ENCODE measurements at regions not wholly inside any gene's neighbourhood (a gene's known extent, or its start where the extent isn't known, plus 50 kb on each side); places are given as distances from the start of the nearest gene placed in this dataset.
"Not testable (repeated sequence)": the region's sequence is repeated elsewhere in the genome, so short reads cannot be mapped to it uniquely, and the experiment has no call there.

DNA sequence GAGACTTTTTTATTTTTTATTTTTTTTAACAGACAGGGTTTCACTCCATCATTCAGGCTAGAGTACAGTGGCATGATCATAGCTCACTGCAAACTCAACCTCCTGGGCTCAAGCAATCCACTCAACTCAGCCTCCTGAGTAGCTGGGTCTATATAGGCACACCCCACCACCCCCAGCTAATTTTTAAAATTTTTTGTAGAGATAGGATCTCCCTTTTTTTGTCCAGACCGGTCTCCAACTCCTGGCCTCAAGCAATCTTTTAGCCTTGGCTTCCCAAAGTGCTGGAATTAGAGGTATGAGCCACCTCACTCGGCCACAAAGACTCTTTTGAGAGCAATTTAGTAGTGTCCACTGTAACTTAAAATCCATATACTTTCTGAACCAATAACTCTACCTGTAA lies 103.3 kb upstream of the DST start:
- no peak for DNase-seq (ENCODE audit: low spot score)

DNA sequence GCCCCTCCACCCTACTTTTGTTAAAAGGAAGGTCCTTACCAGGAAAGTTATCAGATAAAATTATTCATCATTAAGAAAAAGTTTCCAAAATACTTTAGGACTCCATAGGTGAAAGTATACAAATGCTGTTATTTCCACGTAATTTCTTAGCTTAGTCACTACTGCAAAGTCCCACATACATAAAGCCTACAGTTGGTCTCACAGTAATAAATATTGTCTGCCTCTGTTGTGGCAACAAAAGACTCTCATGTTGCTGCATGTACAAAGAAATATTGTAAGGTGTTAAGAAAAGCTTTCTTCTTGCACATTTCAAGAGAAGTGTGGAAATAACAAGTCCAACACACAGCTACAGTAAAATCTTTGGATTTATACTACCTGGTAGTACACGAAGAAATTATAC lies 102.4 kb upstream of the DST start:
- DNase-seq (ENCODE audit: low spot score): no peak

DNA sequence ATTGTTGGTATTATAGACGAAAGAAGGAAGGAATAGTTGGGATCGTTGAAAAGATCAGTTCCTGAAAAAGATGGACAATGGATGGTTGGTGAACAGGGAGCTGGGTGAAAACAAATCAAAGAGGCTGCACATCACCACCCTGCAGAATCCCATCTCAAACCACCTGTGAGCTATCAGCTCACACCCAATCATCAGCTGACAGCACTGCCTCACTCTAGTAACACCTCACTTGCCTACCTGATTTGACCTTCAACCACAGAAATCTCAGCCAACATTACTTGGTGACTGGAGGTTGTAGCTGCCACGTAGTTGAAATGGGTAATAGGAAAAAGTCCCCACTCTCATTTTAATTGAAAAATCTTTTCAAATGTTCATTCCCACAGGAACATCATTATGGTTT lies 101.8 kb upstream of the DST start:
- no peak for DNase-seq (ENCODE audit: low spot score)

DNA sequence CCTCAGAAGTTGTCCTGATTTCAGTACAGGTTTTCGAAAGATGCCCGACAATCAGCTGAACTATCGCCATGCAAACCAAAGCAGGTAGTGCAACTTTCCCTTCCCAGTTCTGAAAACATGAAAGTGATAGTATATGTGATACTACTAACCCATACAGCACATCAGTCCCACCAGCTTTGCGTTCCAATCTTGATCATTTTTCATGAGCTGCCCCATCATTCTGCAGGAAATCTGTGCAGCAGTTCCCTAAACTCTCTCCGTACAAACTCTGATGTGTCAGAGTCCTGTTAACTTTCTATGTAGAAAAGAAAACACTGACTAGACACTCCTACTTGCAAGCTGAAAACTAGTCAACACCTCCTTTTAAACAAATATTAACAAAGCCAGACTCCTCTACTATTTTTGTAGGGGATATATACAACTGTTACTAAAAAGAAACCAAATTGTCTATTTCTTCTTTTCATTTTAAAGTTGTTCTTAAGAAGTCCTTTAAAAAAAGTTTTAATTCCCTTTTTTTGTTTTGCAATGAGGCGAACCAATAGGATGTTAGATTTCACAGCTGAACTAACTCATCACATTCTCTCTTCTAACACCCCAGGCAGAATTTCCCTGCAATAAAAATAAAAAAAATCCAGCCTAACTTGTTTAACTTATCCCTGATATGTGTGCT lies 99.6 kb upstream of the DST start:
- DNase-seq (ENCODE audit: low spot score): no peak

DNA sequence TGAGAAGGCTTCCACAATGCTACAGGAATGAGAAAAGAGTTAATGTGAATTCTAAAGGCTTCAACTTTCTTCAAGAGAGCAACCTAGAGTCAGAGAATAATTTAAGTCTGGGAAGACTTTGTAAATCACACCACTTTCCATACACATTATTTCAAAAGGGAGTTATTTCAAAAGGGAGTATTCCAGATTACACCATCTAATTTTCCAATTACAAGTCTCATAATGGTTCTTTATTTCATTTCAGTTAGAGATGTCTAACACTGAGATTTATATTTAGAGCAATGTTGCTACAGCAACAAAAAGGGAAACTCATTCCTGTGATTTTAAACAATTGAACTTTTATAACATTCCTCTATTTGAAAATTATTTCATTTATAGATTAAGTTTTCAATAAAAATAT lies 98.8 kb upstream of the DST start:
- no peak for DNase-seq (ENCODE audit: low spot score)

DNA sequence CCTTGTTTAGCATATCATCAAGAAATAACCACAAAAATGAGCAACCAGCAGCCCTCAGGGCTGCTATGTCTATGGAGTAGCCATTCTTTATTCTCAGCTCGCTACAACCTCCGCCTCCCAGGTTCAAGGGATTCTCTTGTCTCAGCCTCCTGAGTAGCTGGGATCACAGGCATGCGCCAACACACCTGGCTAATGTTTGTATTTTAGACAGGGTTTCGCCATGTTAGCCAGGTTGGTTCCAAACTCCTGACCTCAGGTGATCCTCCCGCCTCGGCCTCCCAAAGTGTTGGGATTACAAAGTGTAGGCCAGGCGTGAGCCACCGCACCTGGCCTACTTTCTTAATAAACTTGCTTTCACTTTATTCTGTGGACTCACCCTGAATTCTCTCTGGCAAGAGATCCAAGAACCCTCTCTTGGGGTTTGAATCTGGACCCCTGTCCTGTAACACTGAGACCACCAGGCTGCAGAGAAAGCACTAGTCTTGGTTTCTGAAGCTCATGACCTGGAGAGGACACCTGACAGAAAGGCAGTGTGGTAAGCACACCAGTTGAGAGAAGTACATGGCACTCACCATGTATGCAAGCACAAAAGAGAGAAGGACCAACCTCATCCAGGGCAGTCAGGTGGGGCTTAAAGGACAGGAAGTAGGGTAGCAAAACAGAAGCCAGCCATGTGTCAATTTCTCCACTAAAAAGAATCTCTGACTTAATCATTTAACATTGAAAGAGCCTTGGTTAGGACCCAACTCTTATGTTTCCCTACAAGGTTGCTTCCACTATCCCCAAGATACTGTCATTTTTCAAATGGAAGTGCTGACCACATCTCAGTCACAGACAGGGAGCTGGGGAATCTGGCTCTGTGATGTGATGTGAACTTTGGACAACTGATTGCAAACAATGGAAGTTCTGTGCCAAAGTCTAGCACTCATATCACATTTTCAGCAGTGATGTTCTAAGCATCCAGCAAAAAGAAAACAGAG lies 97.4 kb upstream of the DST start:
- DNase-seq (ENCODE audit: low spot score): no peak

DNA sequence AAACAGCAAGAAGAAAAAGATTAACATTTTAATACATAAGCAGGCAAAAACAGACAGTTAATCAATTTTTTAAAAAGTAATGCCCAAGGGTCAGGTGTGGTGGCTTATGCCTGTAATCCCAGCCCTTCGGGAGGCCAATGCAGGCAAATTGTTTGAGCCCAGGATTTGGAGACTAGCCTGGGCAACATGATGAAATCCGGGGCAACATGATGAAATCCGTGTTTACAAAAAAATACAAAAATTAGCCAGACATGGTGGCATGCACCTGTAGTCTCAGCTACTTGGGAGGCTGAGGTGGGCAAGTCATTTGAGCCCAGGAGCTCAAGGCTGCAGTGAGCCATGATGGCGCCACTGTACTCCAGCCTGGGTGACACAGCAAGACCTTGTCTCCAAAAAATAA lies 94.1 kb upstream of the DST start:
- no peak for DNase-seq (ENCODE audit: low spot score)

DNA sequence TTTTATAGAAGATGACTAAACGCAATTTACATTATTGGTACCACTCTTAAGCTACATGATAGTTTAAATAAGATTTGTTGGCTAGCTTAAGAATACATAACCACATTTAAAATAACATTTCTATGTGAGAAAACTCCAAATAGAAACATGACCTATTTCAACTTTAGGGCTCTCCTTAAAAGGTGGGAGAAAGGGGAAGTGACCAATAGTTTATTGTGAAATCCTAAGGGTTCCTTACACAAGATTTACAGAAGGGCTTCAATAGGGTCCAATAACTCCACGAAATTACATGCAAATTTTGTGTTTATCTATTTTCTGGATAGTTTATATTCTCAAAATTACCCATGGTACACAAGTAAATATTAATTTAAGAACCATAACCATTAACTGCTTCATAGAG lies 91.6 kb upstream of the DST start:
- no peak for DNase-seq (ENCODE audit: low spot score)

DNA sequence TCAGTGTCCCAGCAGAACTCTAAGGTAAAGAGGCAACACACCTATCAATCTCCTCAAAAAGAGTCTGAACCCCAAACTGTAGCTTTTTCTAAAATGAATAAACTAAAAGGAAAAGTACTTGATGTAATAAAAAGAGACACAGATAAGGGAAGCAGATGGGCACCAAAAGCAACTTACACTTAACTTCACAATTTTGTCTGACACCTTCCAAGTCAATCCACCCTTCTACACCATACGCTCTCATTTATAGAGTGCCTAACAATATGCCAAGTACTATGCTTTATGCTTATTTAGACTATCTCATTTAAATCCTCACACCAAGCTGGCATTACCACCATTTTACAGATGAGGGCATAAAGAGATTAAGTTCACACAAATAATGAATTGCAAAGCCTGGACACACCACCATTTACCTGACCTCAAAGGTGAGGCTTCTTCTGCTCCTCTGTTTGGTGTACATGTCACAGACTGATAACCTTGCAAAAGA lies 90.6 kb upstream of the DST start:
- DNase-seq (ENCODE audit: low spot score): no peak

DNA sequence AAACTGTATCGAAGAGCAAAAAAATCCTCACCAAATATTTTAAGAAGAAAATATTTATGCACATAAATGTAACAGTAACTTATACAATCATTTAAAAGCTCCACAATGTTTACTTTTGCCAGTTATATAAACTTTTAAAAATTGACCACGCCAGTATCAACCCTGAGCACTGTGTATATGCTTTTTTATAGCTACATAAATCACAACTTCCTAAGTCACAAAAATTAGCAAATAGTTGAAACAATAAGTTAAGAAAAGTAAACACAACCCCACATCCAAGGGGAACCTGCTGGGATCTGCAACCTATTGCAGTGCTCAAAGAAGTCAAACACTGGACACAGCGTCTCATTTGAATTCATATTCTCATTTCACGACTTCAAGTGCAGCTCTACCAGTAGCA lies 89.8 kb upstream of the DST start:
- no peak for DNase-seq (ENCODE audit: low spot score)

DNA sequence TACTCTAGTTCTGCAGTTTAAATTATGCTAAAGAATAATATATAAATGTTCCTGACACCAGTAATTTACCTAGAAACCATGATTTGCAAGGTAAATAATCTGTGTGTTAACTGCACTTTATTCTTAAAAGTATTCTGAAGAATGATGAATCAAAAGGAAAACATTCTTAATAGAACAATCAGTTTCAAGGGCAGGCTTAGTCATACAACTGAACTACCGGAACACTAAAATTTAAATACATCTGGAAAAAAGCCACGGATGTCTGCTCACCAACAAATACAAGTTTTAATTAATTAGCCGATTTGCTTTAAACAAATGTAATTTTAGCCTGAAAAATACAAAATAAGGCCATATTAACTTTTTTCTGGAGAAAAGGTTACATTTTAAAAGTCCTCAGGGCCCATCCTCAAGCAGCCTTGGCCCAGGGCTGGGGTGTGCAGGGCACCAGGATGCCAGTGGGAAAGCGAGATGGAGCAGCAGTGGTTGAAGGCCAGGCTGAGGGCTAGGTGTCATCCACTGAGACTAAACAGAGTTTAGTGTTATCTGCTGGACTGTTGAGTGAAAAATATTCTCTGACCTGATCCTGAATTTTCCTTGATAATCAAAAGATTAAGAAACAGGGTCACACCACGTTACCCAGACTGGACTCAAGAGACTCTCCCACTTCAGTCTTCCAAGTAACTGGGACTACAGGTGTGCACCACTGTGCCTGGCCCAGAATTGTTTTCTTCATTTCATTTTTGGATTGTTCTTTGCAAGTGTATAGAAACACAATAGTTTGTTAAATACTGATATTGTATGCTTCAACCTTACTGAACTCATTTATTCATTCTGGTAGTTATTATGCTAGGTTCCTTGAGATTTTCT lies 88.2 kb upstream of the DST start:
- no peak for DNase-seq (ENCODE audit: low spot score)

DNA sequence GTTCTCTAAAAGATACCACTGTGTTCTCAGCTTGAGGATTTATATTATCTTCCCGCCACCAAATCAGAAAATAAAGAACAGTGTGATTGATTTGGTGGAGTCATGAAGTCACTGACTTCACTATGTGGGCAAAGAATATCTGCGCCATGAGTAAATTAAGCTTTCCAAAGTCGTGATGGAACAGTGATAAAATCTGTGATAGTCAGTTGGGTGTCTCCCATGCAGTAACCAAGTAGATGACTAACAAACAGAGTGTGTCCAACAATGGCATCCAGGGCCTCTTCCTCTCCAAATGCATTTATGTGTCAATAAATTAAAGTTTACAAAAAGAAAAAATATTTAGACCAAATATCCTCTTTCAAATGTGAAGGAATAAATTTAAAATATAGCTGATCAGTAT lies 87.0 kb upstream of the DST start:
- no peak for DNase-seq (ENCODE audit: low spot score)

DNA sequence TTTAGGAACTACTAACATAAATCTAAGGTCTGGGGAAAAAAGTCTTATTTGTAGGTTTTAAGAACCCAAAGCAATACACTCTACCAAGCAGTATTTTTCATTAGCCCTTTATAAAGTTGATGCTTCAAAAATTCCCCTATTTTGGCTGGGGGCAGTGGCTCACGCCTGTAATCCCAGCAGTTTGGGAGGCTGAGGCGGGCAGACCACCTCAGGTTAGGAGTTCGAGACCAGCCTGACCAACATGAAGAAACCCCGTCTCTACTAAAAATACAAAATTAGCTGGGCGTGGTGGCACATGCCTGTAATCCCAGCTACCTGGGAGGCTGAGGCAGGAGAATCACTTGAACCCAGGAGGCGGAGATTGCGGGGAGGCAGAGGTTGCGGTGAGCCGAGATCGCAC lies 86.5 kb upstream of the DST start:
- DNase-seq (ENCODE audit: low spot score): not testable (repeated sequence)

DNA sequence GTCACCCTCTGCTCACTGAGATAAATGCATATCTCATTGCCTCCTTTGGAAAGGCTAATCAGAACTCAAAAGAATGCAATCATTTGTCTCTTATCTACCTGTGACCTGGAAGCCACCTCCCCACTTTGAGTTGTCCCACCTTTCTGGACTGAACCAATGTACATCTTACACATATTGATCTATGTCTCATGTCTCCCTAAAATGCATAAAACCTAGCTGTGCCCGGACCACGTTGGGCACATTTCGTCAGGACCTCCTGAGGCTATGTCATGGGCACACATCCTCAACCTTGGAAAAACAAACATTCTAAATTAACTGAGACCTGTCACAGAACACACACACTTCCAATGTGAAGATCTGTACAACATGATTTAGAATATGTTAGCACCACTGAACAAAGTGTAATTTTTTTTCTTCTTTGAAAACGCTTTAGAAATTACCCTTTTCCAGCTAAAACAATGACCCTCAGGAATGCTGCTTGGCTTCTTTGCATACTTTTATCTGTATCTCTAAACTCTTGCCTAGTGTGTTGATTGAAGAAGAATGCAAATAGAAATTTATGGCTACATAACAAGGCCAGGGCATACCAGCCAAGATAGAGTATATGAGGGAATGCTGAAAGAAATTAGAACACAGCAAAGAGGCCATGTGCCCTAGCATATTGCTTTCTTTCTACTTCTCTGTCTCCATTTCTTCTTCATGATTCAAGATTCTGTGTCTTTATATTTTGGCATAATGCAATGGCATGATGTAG lies 84.6 kb upstream of the DST start:
- no peak for DNase-seq (ENCODE audit: low spot score)

DNA sequence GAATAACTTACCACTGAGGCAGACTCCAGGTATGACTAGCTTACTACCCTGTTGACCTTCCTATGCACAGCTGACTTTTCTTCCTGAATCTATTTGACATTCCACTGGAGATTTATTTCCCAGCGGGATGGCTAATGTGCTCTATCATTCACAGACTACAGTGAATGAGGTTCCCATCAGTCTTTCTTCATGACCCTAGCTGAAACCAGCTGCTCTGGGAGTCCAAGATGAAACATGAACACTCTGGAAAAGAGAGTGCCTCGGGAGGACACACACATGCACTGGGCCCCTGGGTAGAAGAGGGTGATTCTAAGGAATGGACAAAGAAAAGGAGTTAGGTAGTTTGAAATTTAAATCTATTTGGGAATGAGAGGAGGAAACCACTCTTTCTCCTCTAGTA lies 82.6 kb upstream of the DST start:
- no peak for DNase-seq (ENCODE audit: low spot score)

DNA sequence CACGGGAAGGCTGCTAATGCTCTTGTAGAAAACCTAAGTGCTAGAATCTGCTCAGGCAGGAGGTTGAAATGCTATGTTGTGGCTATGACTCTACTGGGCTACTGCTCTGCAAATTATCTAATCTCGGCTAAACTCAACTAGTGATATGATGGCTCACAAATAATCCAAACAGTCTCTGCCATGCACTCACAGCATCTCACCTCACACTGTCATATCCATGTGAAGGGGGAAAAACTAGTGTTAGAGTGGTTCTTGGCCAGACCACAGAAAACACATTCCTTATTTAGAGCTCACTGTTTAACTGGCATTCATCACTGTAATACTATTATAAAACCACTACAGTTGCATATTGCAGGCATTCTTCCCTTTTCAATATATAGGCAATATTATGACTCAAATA lies 81.8 kb upstream of the DST start:
- no peak for DNase-seq (ENCODE audit: low spot score)

DNA sequence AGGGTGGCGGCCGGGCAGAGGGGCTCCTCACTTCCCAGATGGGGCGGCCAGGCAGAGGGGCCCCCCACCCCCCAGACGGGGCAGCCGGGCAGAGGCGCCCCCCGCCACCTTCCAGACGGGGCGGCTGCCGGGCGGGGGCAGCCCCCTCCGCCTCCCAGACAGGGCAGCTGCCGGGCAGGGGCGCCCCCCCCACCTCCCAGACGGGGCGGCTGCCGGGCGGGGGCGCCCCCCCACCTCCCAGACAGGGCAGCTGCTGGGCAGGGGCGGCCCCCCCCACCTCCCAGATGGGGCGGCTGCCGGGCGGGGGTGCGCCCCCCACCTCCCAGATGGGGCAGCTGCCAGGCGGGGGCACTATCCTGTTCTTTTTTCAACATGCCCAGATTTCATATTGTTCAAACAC lies 78.2 kb upstream of the DST start:
- DNase-seq (ENCODE audit: low spot score): no peak

DNA sequence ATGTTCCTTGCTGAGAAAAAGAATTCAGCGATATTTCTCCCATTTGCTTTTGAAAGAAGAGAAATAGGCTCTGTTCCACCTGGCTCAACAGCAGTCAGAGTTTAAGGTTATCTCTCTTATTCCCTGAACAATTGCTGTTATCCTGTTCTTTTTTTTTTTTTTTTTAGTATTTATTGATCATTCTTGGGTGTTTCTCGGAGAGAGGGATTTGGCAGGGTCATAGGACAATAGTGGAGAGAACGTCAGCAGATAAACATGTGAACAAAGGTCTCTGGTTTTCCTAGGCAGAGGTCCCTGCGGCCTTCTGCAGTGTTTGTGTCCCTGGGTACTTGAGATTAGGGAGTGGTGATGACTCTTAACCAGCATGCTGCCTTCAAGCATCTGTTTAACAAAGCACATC lies 77.5 kb upstream of the DST start:
- not testable (repeated sequence) for DNase-seq (ENCODE audit: low spot score)

DNA sequence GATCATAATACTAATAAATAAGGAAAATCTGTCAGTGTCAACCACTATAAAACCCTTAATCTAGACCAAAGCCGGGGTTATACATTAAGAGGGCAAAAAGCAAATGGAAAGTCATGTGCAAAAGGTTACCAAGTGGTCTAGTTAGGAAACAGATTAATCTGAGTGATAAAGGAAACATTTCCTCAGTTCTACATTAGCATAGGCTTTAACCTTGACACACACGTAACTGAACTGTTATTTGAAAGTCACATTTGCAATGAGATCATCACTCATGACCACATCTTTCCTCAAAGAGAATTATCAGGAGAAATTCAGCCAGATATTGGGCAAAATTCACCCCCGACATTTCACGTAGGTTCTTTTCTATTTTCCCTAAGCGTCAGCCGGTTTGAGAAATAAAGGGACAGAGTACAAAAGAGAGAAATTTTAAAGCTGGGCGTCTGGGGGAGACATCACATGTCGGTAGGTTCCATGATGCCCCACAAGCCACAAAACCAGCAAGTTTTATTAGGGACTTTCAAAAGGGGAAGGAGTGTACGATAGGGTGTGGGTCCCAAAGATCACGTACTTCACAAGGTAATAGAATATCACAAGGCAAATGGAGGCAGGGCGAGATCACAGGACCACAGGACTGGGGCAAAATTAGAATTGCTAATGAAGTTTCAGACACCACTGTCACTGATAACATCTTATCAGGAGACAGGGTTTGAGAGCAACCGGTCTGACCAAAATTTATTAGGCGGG lies 76.8 kb upstream of the DST start:
- not testable (repeated sequence) for DNase-seq (ENCODE audit: low spot score)

DNA sequence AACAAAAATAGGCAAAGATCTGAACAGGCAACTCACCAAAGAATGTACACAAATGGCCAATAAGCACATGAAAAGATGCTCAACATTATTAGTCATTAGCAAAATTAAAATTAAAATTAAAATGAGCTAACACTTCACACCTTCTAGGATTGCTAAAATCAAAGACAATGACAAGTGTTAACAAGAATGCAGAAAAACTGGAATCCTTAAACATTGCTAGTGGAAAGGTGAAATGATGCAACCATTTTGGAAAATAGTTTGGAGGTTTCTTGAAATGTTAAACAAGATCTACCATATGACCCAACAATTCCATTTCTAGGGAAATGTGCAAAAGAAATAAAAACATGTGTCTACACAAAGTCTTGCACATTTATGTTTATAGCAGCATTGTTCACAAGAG lies 75.5 kb upstream of the DST start:
- no peak for DNase-seq (ENCODE audit: low spot score)

DNA sequence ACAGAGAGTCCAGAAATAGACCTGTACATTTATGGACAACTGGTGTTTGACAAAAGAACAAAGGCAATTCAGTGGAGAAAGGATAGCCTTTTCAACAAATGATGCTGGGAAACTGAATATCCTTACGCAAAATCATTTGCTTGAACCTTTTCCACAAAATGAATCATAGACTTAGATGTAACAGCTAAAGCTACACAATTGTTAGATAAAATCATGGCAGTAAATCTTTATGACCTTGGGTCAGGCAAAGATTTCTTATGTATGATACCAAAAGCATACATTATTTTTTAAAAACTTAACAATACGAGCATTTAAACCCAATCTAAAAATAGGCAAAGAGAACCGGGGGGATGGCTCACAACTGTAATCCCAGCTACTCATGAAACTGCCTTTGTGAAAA lies 73.5 kb upstream of the DST start:
- DNase-seq (ENCODE audit: low spot score): no peak

Measured in cerebellar cortex (tissue), 1 donor.